HL-60 (cell line): ENCODE measurements at regions not wholly inside any gene's neighbourhood (a gene's known extent, or its start where the extent isn't known, plus 50 kb on each side); places are given as distances from the start of the nearest gene placed in this dataset.

Experiments
- DNase-seq, 2 experiments: peaks; one replicate each; pipeline ENCODE4 v3.0.0-alpha.2; 2010 to 2020; ENCODE audit warnings: low read depth in 1 of 2, low spot score in 1 of 2
- H3K27ac ChIP-seq: fragments of 250-450 bp; sonication (Bioruptor Pico); replicated peaks from 2 replicates; pipeline ENCODE4 v1.5.1; 2020; ENCODE audit warnings: mild to moderate bottlenecking, moderate library complexity
- H3K27me3 ChIP-seq: fragments of 250-450 bp; sonication (Bioruptor Pico); 2 replicates; pipeline ENCODE4 v1.5.1; 2021; ENCODE audit warnings: mild to moderate bottlenecking, moderate library complexity; ENCODE audit not compliant: insufficient read depth, poor library complexity, severe bottlenecking
- H3K4me3 ChIP-seq: replicated peaks from 2 replicates; pipeline ENCODE4 v1.5.1; 2011; ENCODE audit warnings: mild to moderate bottlenecking, control low read depth, low read length; ENCODE audit not compliant: insufficient read depth
- CTCF ChIP-seq: IDR thresholded peaks from one replicate; pipeline ENCODE4 v1.5.1; 2011; ENCODE audit warnings: low read length, control low read depth, inconsistent platforms; ENCODE audit not compliant: insufficient read depth
- GABPA ChIP-seq: IDR thresholded peaks from 2 replicates; pipeline ENCODE4 v1.6.1; 2012; ENCODE audit warnings: low read depth
- POLR2AphosphoS5 ChIP-seq: IDR thresholded peaks from 2 replicates; pipeline ENCODE4 v1.6.1; 2012; ENCODE audit warnings: low read depth
- REST ChIP-seq: IDR thresholded peaks from 2 replicates; pipeline ENCODE4 v1.6.1; 2012; ENCODE audit warnings: low read depth; ENCODE audit not compliant: insufficient replicate concordance
- SPI1 ChIP-seq: IDR thresholded peaks from 2 replicates; pipeline ENCODE4 v1.6.1; 2012; ENCODE audit warnings: low read depth, mild to moderate bottlenecking, borderline replicate concordance

- no peak for DNase-seq
- Histone ChIP-seq H3K4me3 (no peak overlapping the region), H3K27ac (no peak overlapping the region), H3K27me3 (no peaks in the 10 kb centered on the region)
- TF ChIP-seq GABPA (no peak), REST (no peak), POLR2AphosphoS5 (no peak), CTCF (no peak), SPI1 (no peak)
Observed at GRCh38 chr9:90287567-90288274, 354.9 kb downstream of the DIRAS2 start.

- no peak for DNase-seq
- H3K27ac ChIP-seq, result no peak overlapping the region
- no peaks in the 10 kb centered on the region for H3K27me3 ChIP-seq
- no peak overlapping the region for H3K4me3 ChIP-seq
- no peak for TF ChIP-seq POLR2AphosphoS5
- no peak for TF ChIP-seq REST
- TF ChIP-seq SPI1, result no peak
- no peak for TF ChIP-seq CTCF
- TF ChIP-seq GABPA, result no peak
Observed at GRCh38 chr9:90288275-90288639, 354.4 kb downstream of the DIRAS2 start.

- DNase-seq, result no peak
- TF ChIP-seq REST, result no peak
- no peak for TF ChIP-seq GABPA
- no peak for TF ChIP-seq SPI1
- TF ChIP-seq CTCF, result no peak
- TF ChIP-seq POLR2AphosphoS5, result no peak
- no peak overlapping the region for H3K27ac ChIP-seq
- no peaks in the 10 kb centered on the region for H3K27me3 ChIP-seq
- H3K4me3 ChIP-seq, result no peak overlapping the region
Observed at GRCh38 chr9:90290716-90291485, 351.7 kb downstream of the DIRAS2 start.
